HL-60 (cell line): ENCODE measurements at regions not wholly inside any gene's neighbourhood (a gene's known extent, or its start where the extent isn't known, plus 50 kb on each side); places are given as distances from the start of the nearest gene placed in this dataset.

ENCODE experiments used
- POLR2AphosphoS5 ChIP-seq: IDR thresholded peaks from 2 replicates; pipeline ENCODE4 v1.6.1; 2012; ENCODE audit warnings: low read depth
- TF ChIP-seq, protein P1 (sequence below): IDR thresholded peaks from one replicate; pipeline ENCODE4 v1.5.1; 2011; ENCODE audit warnings: low read length, control low read depth, inconsistent platforms; ENCODE audit not compliant: insufficient read depth
- TF ChIP-seq, protein P2 (sequence below): IDR thresholded peaks from 2 replicates; pipeline ENCODE4 v1.6.1; 2012; ENCODE audit warnings: low read depth; ENCODE audit not compliant: insufficient replicate concordance

- no peak for TF ChIP-seq POLR2AphosphoS5
- TF ChIP-seq, protein P1, sequence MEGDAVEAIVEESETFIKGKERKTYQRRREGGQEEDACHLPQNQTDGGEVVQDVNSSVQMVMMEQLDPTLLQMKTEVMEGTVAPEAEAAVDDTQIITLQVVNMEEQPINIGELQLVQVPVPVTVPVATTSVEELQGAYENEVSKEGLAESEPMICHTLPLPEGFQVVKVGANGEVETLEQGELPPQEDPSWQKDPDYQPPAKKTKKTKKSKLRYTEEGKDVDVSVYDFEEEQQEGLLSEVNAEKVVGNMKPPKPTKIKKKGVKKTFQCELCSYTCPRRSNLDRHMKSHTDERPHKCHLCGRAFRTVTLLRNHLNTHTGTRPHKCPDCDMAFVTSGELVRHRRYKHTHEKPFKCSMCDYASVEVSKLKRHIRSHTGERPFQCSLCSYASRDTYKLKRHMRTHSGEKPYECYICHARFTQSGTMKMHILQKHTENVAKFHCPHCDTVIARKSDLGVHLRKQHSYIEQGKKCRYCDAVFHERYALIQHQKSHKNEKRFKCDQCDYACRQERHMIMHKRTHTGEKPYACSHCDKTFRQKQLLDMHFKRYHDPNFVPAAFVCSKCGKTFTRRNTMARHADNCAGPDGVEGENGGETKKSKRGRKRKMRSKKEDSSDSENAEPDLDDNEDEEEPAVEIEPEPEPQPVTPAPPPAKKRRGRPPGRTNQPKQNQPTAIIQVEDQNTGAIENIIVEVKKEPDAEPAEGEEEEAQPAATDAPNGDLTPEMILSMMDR, result no peak
- TF ChIP-seq, protein P2, sequence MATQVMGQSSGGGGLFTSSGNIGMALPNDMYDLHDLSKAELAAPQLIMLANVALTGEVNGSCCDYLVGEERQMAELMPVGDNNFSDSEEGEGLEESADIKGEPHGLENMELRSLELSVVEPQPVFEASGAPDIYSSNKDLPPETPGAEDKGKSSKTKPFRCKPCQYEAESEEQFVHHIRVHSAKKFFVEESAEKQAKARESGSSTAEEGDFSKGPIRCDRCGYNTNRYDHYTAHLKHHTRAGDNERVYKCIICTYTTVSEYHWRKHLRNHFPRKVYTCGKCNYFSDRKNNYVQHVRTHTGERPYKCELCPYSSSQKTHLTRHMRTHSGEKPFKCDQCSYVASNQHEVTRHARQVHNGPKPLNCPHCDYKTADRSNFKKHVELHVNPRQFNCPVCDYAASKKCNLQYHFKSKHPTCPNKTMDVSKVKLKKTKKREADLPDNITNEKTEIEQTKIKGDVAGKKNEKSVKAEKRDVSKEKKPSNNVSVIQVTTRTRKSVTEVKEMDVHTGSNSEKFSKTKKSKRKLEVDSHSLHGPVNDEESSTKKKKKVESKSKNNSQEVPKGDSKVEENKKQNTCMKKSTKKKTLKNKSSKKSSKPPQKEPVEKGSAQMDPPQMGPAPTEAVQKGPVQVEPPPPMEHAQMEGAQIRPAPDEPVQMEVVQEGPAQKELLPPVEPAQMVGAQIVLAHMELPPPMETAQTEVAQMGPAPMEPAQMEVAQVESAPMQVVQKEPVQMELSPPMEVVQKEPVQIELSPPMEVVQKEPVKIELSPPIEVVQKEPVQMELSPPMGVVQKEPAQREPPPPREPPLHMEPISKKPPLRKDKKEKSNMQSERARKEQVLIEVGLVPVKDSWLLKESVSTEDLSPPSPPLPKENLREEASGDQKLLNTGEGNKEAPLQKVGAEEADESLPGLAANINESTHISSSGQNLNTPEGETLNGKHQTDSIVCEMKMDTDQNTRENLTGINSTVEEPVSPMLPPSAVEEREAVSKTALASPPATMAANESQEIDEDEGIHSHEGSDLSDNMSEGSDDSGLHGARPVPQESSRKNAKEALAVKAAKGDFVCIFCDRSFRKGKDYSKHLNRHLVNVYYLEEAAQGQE, result no peak
Measured at GRCh38 chr11:110892741-110893285, 180.6 kb upstream of the ARHGAP20 start.
